HEK293T (cell line): ENCODE measurements at regions not wholly inside any gene's neighbourhood (a gene's known extent, or its start where the extent isn't known, plus 50 kb on each side); places are given as distances from the start of the nearest gene placed in this dataset.

Experiments
- CTCF ChIA-PET: fragments of 350-600 bp; formaldehyde crosslinking; extraction: SDS; loops from one replicate; lab custom pipeline; 2021; ENCODE audit warnings: antibody characterized with exemption, inconsistent platforms; lab: Yijun Ruan, JAX
- POLR2A ChIA-PET: fragments of 350-600 bp; formaldehyde crosslinking; extraction: SDS; loops from one replicate; lab custom pipeline; 2020; ENCODE audit warnings: antibody characterized with exemption, inconsistent platforms; lab: Yijun Ruan, JAX
- DNase-seq: peaks from one replicate; pipeline ENCODE4 v3.0.0; 2012; ENCODE audit warnings: mixed read lengths; ENCODE audit errors: extremely low spot score
- ARNT ChIP-seq: fragments of 450-650 bp; IDR thresholded peaks from 2 replicates; pipeline ENCODE4 v1.6.1; 2017; ENCODE audit warnings: mild to moderate bottlenecking
- BHLHE40 ChIP-seq: fragments of 450-650 bp; IDR thresholded peaks from 2 replicates; pipeline ENCODE4 v1.6.1; 2016; ENCODE audit warnings: mild to moderate bottlenecking, moderate library complexity, borderline replicate concordance
- CTBP1 ChIP-seq: fragments of 450-650 bp; IDR thresholded peaks from 2 replicates; pipeline ENCODE4 v1.6.1; 2016; ENCODE audit warnings: borderline replicate concordance
- ELF4 ChIP-seq: fragments of 450-650 bp; IDR thresholded peaks from 2 replicates; pipeline ENCODE4 v1.6.1; 2017; ENCODE audit warnings: antibody characterized with exemption
- FOXA1 ChIP-seq: fragments of 450-650 bp; IDR thresholded peaks from 2 replicates; pipeline ENCODE4 v1.6.1; 2016; ENCODE audit warnings: mild to moderate bottlenecking
- FOXK2 ChIP-seq: fragments of 450-650 bp; IDR thresholded peaks from 2 replicates; pipeline ENCODE4 v1.6.1; 2016; ENCODE audit warnings: mild to moderate bottlenecking
- FOXM1 ChIP-seq: fragments of 450-650 bp; IDR thresholded peaks from 2 replicates; pipeline ENCODE4 v1.6.1; 2017; ENCODE audit warnings: mild to moderate bottlenecking, borderline replicate concordance
- HDGF ChIP-seq: fragments of 450-650 bp; IDR thresholded peaks from 2 replicates; pipeline ENCODE4 v1.6.1; 2017; ENCODE audit warnings: antibody characterized with exemption, borderline replicate concordance
- L3MBTL2 ChIP-seq: fragments of 450-650 bp; conservative IDR thresholded peaks from 2 replicates; pipeline ENCODE4 v1.6.1; 2016; ENCODE audit warnings: mild to moderate bottlenecking
- LEF1 ChIP-seq: fragments of 450-650 bp; IDR thresholded peaks from 2 replicates; pipeline ENCODE4 v1.6.1; 2017; ENCODE audit warnings: mild to moderate bottlenecking, borderline replicate concordance
- NFRKB ChIP-seq: fragments of 450-650 bp; IDR thresholded peaks from 2 replicates; pipeline ENCODE4 v1.6.1; 2016; ENCODE audit warnings: mild to moderate bottlenecking, moderate library complexity
- PKNOX1 ChIP-seq: fragments of 450-650 bp; IDR thresholded peaks from 2 replicates; pipeline ENCODE4 v1.6.1; 2016
- SP1 ChIP-seq: fragments of 450-650 bp; IDR thresholded peaks from 2 replicates; pipeline ENCODE4 v1.6.1; 2017
- SUZ12 ChIP-seq: fragments of 450-650 bp; IDR thresholded peaks from 2 replicates; pipeline ENCODE4 v1.6.1; 2016; ENCODE audit warnings: mild to moderate bottlenecking
- TARDBP ChIP-seq: fragments of 450-650 bp; IDR thresholded peaks from 2 replicates; pipeline ENCODE4 v1.6.1; 2016
- ZNF384 ChIP-seq: fragments of 450-650 bp; IDR thresholded peaks from 2 replicates; pipeline ENCODE4 v1.6.1; 2016

GRCh38 chr5:38009749-38010358 lies 170.0 kb upstream of the GDNF start:
- ChIA-PET POLR2A (no interaction called here), CTCF (no interaction called here)
- no peak for DNase-seq
- no peak for TF ChIP-seq SP1
- TF ChIP-seq HDGF = no peak
- TF ChIP-seq FOXA1 = no peak
- TF ChIP-seq PKNOX1 = no peak
- no peak for TF ChIP-seq ZNF384
- no peak for TF ChIP-seq SUZ12
- TF ChIP-seq FOXK2 = no peak
- TF ChIP-seq TARDBP = no peak

- POLR2A ChIA-PET = no interaction called here
- no peak for DNase-seq
- CTCF ChIA-PET = no interaction called here
- TF ChIP-seq LEF1 = no peak
- TF ChIP-seq SP1 = no peak
- no peak for TF ChIP-seq FOXK2
- TF ChIP-seq BHLHE40 = no peak
- no peak for TF ChIP-seq HDGF
- no peak for TF ChIP-seq ELF4
- no peak for TF ChIP-seq FOXA1
- TF ChIP-seq FOXM1 = no peak
- TF ChIP-seq NFRKB = no peak
Observed at GRCh38 chr5:38008198-38008597, 168.4 kb upstream of the GDNF start.

GRCh38 chr5:37999593-37999992 lies 159.8 kb upstream of the GDNF start:
- no peak for TF ChIP-seq ZNF384
- ChIA-PET POLR2A (no interaction called here), CTCF (no interaction called here)
- DNase-seq = no peak

GRCh38 chr5:37996918-37997317 lies 157.1 kb upstream of the GDNF start:
- TF ChIP-seq SUZ12 = no peak
- TF ChIP-seq LEF1 = no peak
- no peak for TF ChIP-seq CTBP1
- TF ChIP-seq L3MBTL2 = no peak
- TF ChIP-seq SP1 = no peak
- TF ChIP-seq ARNT = no peak
- TF ChIP-seq ZNF384 = no peak
- TF ChIP-seq FOXA1 = no peak
- TF ChIP-seq FOXM1 = no peak
- DNase-seq = no peak
- CTCF ChIA-PET = no interaction called here
- POLR2A ChIA-PET = no interaction called here

- ChIA-PET POLR2A (no interaction called here), CTCF (no interaction called here)
- DNase-seq = no peak
- TF ChIP-seq SUZ12 (no peak), NFRKB (no peak), HDGF (no peak), CTBP1 (no peak), FOXM1 (no peak), SP1 (no peak), PKNOX1 (no peak), FOXK2 (no peak), BHLHE40 (no peak), FOXA1 (no peak), ELF4 (no peak)
Observed at GRCh38 chr5:37994729-37995128, 154.9 kb upstream of the GDNF start.

- no peak for TF ChIP-seq ARNT
- no peak for TF ChIP-seq L3MBTL2
- TF ChIP-seq ELF4 = no peak
- no peak for TF ChIP-seq BHLHE40
- no peak for TF ChIP-seq PKNOX1
- CTCF ChIA-PET = no interaction called here
- DNase-seq = no peak
- POLR2A ChIA-PET = no interaction called here
Observed at GRCh38 chr5:37991301-37992299, 151.8 kb upstream of the GDNF start.

GRCh38 chr5:37989884-37990283 lies 150.0 kb upstream of the GDNF start:
- CTCF ChIA-PET = no interaction called here
- POLR2A ChIA-PET = no interaction called here
- no peak for TF ChIP-seq CTBP1
- no peak for TF ChIP-seq TARDBP
- no peak for TF ChIP-seq NFRKB
- TF ChIP-seq FOXM1 = no peak
- TF ChIP-seq FOXK2 = no peak
- TF ChIP-seq BHLHE40 = no peak
- TF ChIP-seq FOXA1 = no peak
- TF ChIP-seq ELF4 = no peak
- no peak for TF ChIP-seq SUZ12
- no peak for DNase-seq
